GM20000 (cell line): ENCODE measurements at regions not wholly inside any gene's neighbourhood (a gene's known extent, or its start where the extent isn't known, plus 50 kb on each side); places are given as distances from the start of the nearest gene placed in this dataset.

ENCODE experiments used
- DNase-seq: peaks from one replicate; pipeline ENCODE4 v3.0.0; 2012; ENCODE audit warnings: low spot score
- CTCF ChIP-seq: IDR thresholded peaks from 2 replicates; pipeline ENCODE4 v1.5.1; 2012; ENCODE audit warnings: mild to moderate bottlenecking, control low read depth; ENCODE audit errors: extremely low read depth, missing control alignments

GRCh38 chr15:68518046-68518445 lies 60.7 kb upstream of the CORO2B start:
- no peak for DNase-seq
- TF ChIP-seq CTCF, result no peak

DNA sequence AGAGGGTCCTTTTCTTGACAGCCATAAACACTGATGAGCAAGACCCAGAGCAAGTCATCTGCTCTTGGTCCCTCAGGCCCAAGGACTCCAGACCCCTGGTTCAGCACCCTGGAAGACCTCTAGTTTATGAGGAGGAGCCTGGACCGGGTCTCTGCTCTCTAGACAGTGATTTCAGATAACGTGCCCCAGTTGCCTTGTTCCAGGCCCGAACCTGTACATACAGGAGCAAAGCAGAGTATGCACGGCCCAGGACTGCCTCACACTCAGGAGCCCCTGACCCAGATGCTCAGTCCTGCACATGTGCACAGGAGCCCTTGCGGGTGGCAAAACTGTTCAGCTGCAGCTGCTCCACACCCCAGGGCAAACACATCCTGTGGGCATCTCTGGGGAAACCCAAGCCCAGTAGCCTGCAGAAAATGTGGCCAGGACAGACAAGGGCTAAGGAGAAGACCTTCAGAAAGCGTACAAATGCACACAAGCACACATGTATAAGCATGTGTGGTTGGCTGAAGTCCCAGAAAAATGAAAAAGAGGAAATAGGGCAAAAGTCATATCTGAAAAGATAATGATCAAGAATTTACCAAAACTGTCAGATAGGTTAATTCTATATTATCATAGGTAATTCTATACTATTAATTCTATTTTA lies 59.9 kb upstream of the CORO2B start:
- DNase-seq, result no peak
- no peak for TF ChIP-seq CTCF

- no peak for DNase-seq
- no peak for TF ChIP-seq CTCF
Observed at GRCh38 chr15:68524753-68525584, 53.8 kb upstream of the CORO2B start.

- TF ChIP-seq CTCF, result no peak
- no peak for DNase-seq
Observed at GRCh38 chr15:68525815-68526214, 53.0 kb upstream of the CORO2B start.

DNA sequence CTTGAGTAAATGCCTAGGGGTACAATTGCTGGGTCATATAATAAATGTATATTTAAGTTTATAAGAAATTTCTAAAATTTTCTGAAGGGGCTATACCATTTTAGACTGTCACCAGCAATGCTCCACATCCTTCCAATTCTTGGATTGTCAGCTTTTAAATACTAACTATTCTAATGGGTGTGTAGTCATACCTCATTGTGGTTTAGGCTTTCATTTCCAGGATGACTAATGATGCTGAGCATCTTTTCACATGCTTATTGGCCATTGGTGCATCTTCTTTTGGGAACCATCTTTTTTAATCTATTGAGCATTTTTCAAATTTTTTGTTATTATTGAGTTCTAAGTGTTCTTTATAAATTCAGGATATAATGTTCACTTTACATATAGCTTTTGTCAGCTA lies 52.5 kb upstream of the CORO2B start:
- no peak for TF ChIP-seq CTCF
- DNase-seq, result peak; percentile 33

DNA sequence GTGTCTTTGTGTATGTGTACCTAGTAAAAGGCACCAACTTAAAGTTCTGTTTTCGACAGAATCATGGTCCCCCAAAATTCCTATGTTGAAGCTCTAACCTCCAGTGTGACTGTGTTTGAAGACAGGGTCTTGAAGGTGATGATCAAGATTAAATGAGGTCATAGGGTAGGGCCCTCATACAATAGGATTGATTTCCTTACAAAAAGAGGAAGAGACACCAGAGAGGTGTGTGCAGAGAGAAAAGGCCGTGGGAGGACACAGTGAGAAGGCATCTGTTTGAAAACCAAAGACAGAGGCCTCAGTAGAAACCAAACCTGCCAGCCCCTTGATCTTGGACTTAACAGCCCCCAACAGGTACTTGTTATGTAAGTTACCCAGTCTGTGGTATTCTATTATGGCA lies 52.0 kb upstream of the CORO2B start:
- TF ChIP-seq CTCF, result no peak
- DNase-seq, result no peak

DNA sequence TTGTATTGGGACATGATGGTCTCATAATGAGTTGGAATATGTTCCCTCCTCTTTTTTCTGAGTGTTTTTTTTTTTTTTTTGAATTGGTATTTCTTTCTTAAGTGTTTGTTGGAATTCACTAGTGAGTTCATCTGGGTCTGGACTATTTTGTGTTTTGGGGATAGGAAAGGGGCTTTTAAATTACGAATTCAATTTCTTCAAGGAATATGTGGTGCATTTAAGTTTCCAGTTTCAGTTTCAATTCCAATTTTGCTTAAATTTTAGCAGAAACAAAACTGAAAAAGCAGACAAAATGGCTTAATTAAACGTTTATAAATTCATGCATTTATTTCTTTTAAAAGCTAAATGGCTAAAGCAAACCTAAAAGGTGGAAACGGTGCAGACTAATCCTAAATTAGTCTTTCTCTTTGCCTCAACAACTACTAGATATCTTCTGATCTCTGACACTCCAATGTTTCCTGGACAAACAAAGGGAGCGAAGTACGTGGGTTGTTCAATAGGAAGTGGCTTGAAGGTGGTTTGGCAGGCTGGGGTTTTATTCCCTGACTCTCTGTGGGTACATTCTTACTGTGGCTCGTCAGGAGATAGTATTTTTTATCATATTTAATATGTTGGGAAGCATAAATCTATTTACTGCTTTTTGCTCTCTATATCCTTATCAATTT lies 50.0 kb upstream of the CORO2B start:
- no peak for DNase-seq
- TF ChIP-seq CTCF, result no peak
